ENCODE measurements at regions not wholly inside any gene's neighbourhood (a gene's known extent, or its start where the extent isn't known, plus 50 kb on each side); places are given as distances from the start of the nearest gene placed in this dataset.
A peak's percentile ranks its signal among the peaks of the same experiment; 100 is the strongest.

- TF ChIP-seq NFATC4 (CRISPR knock-in tag; IDR thresholded peaks at IDR 0.05): no peak
- TF ChIP-seq AFF4 (CRISPR knock-in tag; IDR thresholded peaks at IDR 0.05; ENCODE audit: borderline replicate concordance): no peak
These were observed 439.3 kb downstream of the DTWD2 start (continued) for GRCh38 chr5:118548761-118549720.

- POLR2A ChIA-PET: no interaction called here
- Mint-ChIP-seq H3K9me3 (no peaks in the 10 kb centered on the region), H3K27me3 (ENCODE audit: low read depth) (no peaks in the 10 kb centered on the region), H3K27ac (no peak overlapping the region), H3K4me3 (no peak overlapping the region), H3K4me1 (no peaks in the 10 kb centered on the region), H3K36me3 (no peaks in the 10 kb centered on the region)
- CTCF ChIA-PET: no interaction called here
- DNase-seq (ENCODE audit: low spot score): no peak
- no peak for ATAC-seq
- TF ChIP-seq ZNF425 (CRISPR knock-in tag; conservative IDR thresholded peaks at IDR 0.05) (no peak), OVOL2 (CRISPR knock-in tag; IDR thresholded peaks at IDR 0.05; ENCODE audit: borderline replicate concordance) (no peak), FOXK1 (CRISPR knock-in tag; IDR thresholded peaks at IDR 0.05) (no peak), FOXP4 (CRISPR knock-in tag; IDR thresholded peaks at IDR 0.05) (no peak), NFE2L1 (CRISPR knock-in tag; IDR thresholded peaks at IDR 0.05) (no peak), ZNF138 (CRISPR knock-in tag; conservative IDR thresholded peaks at IDR 0.05) (no peak), FOXJ3 (CRISPR knock-in tag; IDR thresholded peaks at IDR 0.05; ENCODE audit: borderline replicate concordance) (no peak), JAZF1 (CRISPR knock-in tag; IDR thresholded peaks at IDR 0.05) (no peak)
These were observed 442.9 kb downstream of the DTWD2 start for GRCh38 chr5:118545470-118545869.

- CTCF ChIA-PET: no interaction called here
- Mint-ChIP-seq H3K36me3 (no peaks in the 10 kb centered on the region), H3K27me3 (ENCODE audit: low read depth) (no peaks in the 10 kb centered on the region)
- TF ChIP-seq SMAD4 (CRISPR knock-in tag; IDR thresholded peaks at IDR 0.05) (no peak), GABPB1 (CRISPR knock-in tag; IDR thresholded peaks at IDR 0.05) (no peak), ZNF671 (CRISPR knock-in tag; IDR thresholded peaks at IDR 0.05) (no peak), TCF7 (CRISPR knock-in tag; IDR thresholded peaks at IDR 0.05; ENCODE audit: low read depth) (no peak), ZBTB21 (CRISPR knock-in tag; IDR thresholded peaks at IDR 0.05; ENCODE audit: borderline replicate concordance) (no peak), EMX1 (CRISPR knock-in tag; IDR thresholded peaks at IDR 0.05) (no peak), ZNF263 (CRISPR knock-in tag; IDR thresholded peaks at IDR 0.05; ENCODE audit: low read depth) (no peak), TEAD1 (CRISPR knock-in tag; IDR thresholded peaks at IDR 0.05) (no peak), ZNF416 (CRISPR knock-in tag; IDR thresholded peaks at IDR 0.05) (no peak), ZNF138 (CRISPR knock-in tag; conservative IDR thresholded peaks at IDR 0.05) (no peak), ERG (CRISPR knock-in tag; IDR thresholded peaks at IDR 0.05) (no peak), JUN (CRISPR knock-in tag; IDR thresholded peaks at IDR 0.05) (no peak), ATF6 (CRISPR knock-in tag; IDR thresholded peaks at IDR 0.05) (no peak)
These were observed 443.4 kb downstream of the DTWD2 start for GRCh38 chr5:118544887-118545449.

More at GRCh38 chr5:118544887-118545449, 443.4 kb downstream of the DTWD2 start:
- H3K27ac Mint-ChIP-seq: no peak overlapping the region
- ATAC-seq (peak; percentile 30; the same call in 1 of the 2 replicates), DNase-seq (ENCODE audit: low spot score) (no peak)
- POLR2A ChIA-PET: no interaction called here
- H3K4me1 Mint-ChIP-seq: no peaks in the 10 kb centered on the region
- no peak overlapping the region for H3K4me3 Mint-ChIP-seq
- no peaks in the 10 kb centered on the region for H3K9me3 Mint-ChIP-seq
